ENCODE measurements at regions not wholly inside any gene's neighbourhood (a gene's known extent, or its start where the extent isn't known, plus 50 kb on each side); places are given as distances from the start of the nearest gene placed in this dataset.
"Not testable (repeated sequence)": the region's sequence is repeated elsewhere in the genome, so short reads cannot be mapped to it uniquely, and the experiment has no call there.

GRCh38 chr13:62767473-62767872, 1351.8 kb upstream of the PCDH20 start:
- no peak for TF ChIP-seq CTCF (IDR thresholded peaks at IDR 0.05; ENCODE audit: insufficient read depth, low read depth, low read length, missing control alignments)
- no peak for DNase-seq (ENCODE audit: low read depth)

DNA sequence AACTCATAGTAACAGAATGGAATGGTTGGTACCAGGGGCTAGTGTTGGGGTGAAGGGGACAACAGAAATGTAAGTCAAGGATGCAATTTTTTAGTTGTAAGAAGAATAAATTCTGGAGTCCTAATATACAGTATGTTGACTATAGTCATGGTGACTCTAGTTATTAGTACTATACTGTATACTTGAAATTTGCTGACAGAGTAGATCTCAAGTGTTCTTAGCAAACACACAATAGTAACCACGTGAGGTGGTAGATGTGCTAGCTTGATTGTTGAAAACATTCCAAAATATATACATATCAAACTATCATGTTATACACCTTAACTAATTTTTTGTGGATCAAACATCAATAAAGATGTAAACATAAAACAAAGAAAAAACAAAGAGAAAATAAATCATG, 1345.1 kb upstream of the PCDH20 start:
- no peak for TF ChIP-seq CTCF (IDR thresholded peaks at IDR 0.05; ENCODE audit: insufficient read depth, low read depth, low read length, missing control alignments)
- H3K4me3 ChIP-seq (ENCODE audit: low read depth, low read length), result no peak overlapping the region
- no peak for DNase-seq (ENCODE audit: low read depth)

More at GRCh38 chr13:62767473-62767872, 1351.8 kb upstream of the PCDH20 start:
- no peak overlapping the region for H3K4me3 ChIP-seq (ENCODE audit: low read depth, low read length)

- H3K4me3 ChIP-seq (ENCODE audit: low read depth, low read length), result no peak overlapping the region
- DNase-seq (ENCODE audit: low read depth), result no peak
- TF ChIP-seq CTCF (IDR thresholded peaks at IDR 0.05; ENCODE audit: insufficient read depth, low read depth, low read length, missing control alignments), result no peak
Observed at GRCh38 chr13:62747629-62748028, 1332.0 kb upstream of the PCDH20 start.

GRCh38 chr13:62747152-62747551, 1331.5 kb upstream of the PCDH20 start:
- TF ChIP-seq CTCF (IDR thresholded peaks at IDR 0.05; ENCODE audit: insufficient read depth, low read depth, low read length, missing control alignments), result no peak
- no peak overlapping the region for H3K4me3 ChIP-seq (ENCODE audit: low read depth, low read length)
- DNase-seq (ENCODE audit: low read depth), result no peak

DNA sequence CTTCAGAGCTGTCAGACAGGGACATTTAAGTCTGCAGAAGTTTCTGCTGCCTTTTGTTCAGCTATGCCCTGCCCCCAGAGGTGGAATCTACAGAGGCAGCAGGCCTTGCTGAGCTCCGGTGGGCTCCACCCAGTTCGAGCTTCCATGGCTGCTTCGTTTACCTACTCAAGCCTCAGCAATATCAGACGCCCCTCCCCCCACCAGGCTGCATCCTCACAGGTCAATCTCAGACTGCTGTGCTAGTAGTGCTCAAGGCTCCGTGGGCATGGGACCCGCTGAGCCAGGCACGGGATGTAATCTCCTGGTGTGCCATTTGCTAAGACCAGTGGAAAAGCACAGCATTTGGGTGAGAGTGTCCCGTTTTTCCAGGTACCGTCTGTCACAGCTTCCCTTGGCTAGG, 1314.1 kb upstream of the PCDH20 start:
- not testable (repeated sequence) for DNase-seq (ENCODE audit: low read depth); H3K4me3 ChIP-seq (ENCODE audit: low read depth, low read length)

GRCh38 chr13:62721893-62722292, 1306.2 kb upstream of the PCDH20 start:
- no peak overlapping the region for H3K4me3 ChIP-seq (ENCODE audit: low read depth, low read length)
- TF ChIP-seq CTCF (IDR thresholded peaks at IDR 0.05; ENCODE audit: insufficient read depth, low read depth, low read length, missing control alignments), result no peak
- DNase-seq (ENCODE audit: low read depth), result no peak

DNA sequence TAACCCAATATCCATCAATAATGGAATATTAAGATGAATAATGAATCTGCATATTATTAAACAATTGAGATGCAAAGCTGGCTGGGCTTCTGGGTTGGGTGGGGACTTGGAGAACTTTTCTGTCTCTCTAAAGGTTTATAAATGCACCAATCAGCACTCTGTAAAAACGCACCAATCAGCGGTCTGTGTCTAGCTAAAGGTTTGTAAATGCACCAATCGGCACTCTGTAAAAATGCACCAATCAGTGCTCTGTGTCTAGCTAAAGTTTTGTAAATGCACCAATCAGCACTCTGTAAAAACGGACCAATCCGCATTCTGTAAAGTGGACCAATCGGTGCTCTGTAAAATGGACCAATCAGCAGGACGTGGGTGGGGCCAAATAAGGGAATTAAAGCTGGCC, 1296.3 kb upstream of the PCDH20 start:
- DNase-seq (ENCODE audit: low read depth); H3K4me3 ChIP-seq (ENCODE audit: low read depth, low read length): not testable (repeated sequence)

DNA sequence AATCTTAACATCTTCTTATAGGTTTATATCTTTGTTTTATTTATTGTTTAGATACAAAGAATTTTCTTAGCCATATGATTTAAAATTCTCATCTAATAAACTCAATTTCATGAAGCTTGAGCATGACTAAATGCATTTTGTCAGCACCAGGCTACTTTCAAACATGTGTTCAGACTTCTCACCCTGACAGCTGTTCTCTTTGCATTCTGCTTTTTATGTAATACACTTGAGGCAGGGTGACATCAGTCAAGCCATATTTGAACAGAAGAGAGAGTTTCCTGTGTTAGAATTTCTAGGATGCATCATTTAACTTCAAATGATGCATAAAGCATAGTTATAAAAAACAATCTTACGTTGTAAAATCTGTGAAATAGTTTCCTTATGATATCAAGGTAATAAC, 1295.1 kb upstream of the PCDH20 start:
- no peak overlapping the region for H3K4me3 ChIP-seq (ENCODE audit: low read depth, low read length)
- TF ChIP-seq CTCF (IDR thresholded peaks at IDR 0.05; ENCODE audit: insufficient read depth, low read depth, low read length, missing control alignments), result no peak
- no peak for DNase-seq (ENCODE audit: low read depth)
